Posterior cingulate gyrus (tissue), 11 donors: ENCODE measurements at regions not wholly inside any gene's neighbourhood (a gene's known extent, or its start where the extent isn't known, plus 50 kb on each side); places are given as distances from the start of the nearest gene placed in this dataset.
A peak's percentile ranks its signal among the peaks of the same experiment; 100 is the strongest.

Source experiments
- DNase-seq, 10 donors: peaks; one replicate each; pipeline versions ENCODE4 v3.0.0 to v3.0.0-alpha.2; 2020 to 2021; ENCODE audit warnings: mixed read lengths in 3 of 10
- intact Hi-C: fragments of 100-400 bp; cut with DNase I; formaldehyde crosslinking; loops from one replicate; pipeline ENCODE4 v1.15.1; 2023

DNA sequence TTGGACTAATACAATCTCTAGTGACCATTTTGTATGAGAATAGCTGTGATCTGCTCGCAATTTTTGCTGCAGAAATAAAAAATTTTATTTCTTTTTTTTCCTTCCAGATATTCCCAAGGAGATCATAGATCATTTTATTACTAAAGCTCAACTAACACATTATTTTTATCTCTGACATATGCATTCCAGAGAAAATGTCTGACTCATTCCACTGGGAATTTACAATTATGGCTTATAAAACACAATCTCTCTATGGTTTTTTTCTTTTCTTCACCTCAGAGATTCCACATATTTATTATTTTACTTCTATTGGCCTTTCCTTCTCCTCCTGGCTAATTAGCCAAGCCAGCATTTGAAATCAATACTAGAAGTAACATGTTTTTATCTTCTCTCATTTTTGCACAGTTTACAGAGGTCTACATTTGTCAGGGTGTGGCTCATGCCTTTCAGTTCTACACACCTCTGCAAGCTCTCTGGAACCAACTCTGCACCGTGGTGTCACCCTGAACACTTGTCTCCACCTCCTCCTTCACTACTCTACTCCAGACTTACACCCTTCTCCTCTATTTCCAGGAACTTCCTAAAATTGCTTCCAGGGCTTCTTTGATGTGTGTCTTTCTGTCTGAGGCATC, 59.8 kb upstream of the GPM6A start:
- intact Hi-C loops, result no loop called here
- DNase-seq, result no peak

DNA sequence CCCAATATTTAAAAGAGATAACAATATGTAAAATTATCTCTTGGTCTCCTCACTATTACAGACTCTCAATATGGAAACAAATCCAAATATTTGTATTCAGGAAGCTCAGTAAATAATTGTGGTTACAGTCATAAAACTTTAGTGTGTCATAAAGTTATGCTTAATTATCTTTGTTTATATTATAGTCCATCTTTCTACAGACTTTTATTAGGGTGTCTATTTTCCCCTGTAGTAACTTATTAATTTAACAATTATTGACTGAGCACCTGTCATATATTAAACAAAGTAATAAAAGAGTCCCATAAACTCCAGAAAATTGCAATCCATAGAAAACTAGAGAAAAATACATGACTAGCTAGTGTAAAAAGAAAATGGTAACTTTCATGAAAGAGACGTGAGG, 61.6 kb upstream of the GPM6A start:
- DNase-seq, result no peak
- intact Hi-C loops, result no loop called here

DNA sequence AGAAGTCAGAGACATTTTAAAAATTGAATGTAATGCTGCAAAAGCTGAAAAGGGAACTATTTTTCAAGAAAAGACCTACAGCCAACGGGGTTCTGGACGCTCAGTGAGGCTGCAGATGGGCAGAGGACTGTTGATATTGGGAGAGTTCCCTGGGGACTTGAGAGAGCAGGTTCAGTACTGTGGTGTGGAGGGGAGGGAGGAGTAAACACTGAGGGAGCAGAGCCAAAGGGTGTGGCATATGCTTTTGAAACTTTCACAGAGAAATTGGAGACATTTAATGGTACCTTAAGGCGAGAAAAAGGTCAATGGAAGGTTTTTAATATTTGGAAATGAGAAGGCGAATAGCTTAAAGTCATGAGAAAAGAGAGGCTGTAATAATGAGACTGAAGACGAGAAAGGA, 62.2 kb upstream of the GPM6A start:
- no peak for DNase-seq
- intact Hi-C loops, result no loop called here

DNA sequence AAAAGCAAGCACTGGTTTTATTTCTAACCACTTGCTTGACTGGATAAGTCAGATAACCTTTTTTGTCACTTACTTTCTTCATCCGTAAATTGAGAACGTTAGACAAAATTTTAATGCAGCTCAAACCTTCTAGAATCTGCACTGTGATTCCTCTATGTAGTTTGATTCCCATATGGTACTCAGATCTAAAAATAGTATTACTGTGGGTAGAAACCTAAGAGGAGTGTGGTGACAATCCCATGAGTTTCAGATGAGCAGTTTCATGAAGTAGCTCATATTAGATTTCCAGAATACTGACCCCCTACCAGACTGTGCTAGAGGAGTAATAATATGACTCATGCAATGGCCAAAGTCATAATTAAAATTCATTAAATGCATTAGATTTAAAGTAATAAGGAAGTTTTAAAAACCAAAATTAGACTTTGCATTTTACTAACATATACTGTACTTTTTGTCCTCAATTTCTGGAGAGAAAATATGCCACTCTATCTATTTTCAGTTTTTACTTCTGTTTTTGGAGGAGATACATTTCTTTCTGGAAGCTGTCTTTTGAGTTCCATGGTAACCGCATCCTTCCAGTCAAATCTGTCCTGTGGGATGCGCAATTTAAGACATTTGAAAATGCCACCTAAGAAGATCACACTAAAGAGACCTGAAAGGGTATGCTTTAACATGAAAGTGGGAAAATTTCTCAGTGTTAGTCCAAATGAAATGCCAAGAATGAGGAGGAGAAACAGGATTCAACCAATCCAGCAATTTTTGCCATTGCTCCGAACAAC, 64.1 kb upstream of the GPM6A start:
- intact Hi-C loops, result no loop called here
- no peak for DNase-seq

DNA sequence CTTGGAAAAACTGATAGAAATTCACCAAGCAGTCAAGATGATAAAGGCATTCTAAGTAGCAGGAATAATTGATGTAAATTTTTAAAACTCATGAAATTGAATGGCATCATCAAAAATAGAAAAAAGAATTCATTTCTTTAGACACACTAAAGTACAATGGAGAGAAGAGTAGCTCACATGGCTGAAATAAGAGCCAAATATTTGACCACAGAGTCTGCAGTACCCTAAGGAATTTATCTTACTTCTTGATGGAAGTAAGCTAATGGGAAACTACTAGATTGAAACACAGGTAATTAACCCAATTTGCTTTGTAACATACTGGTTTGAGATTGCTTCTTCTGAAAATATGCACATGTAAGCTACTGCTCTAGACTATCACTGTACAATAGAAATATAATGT, 70.8 kb upstream of the GPM6A start:
- no peak for DNase-seq
- intact Hi-C loops, result no loop called here

DNA sequence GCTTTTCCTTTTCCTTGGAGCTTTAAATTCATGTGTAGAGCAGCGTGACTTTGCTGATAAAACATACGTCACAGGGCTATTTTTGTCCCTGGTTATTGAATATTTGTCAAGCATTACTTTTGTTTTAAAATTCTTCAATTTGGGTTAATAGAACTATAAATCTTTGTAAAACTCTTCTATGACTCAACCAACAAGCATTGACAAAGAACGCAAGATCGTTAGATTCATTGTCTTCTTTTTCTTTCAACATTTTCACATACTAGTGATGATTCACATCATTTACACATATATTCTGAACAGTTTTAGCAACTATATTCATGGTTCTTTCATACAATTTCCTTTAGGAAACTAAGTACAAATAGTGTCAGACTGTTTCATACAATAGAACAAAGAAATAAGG, 72.0 kb upstream of the GPM6A start:
- DNase-seq, result no peak
- intact Hi-C loops, result no loop called here

DNA sequence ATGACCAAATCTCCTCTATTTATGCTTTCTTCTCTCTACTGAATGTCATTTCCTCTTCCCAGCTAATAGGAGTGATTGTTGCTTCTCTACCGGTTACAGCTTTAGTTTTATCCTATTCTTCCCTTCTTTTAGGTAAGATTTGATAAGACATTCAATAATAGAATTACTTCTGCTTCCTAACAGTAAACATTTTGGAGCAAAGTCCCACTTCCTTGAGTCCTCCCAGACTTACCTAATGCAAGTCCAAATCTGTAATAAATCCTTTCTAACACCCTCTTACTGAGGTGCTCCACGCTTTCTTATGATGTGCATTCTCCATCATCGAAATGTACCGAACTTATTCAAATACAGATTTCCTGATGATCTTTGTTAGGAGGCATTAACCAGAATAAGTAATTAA, 79.2 kb upstream of the GPM6A start:
- intact Hi-C loops, result no loop called here
- DNase-seq, result no peak

DNA sequence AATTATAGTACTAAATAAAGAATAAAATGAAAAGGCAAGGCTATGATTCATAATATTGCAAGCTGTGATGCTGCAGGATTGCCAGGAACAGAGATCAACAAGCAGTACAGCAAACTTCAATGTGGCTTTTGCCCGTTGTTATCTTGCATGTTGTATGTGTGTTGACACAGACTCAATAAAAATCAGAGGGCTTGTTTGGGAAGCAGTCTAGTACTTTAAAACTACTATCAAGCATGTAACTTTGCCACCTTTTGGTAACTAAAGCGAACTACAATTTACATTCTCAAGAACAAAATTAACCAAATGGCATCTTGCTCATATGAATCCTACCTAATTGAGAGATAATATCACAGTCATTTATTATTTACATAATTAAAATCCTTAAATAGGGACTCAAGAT, 79.8 kb upstream of the GPM6A start:
- DNase-seq, result no peak
- intact Hi-C loops, result loop anchor here (2.0 kb wide), 1 partner anchor 331 kb away; no protein-coding TSS in a partner anchor

DNA sequence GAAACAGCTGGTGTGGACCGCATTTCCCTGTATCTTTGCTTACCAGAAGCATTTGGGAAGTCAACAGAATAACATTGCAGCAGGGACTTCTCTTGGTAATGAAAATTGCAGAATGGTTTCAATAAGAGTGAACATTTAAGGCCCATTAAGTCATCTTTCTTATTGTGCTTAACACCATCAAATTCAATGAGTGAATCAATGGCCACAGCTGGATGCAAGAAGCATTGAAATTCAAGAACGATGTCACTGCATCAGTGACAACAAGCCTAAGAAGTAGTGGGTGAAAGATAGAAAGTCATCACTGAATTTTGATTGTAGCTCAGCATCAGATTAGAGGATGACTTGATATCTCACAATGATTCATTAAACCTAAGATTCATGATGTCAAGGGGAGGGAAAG, 93.9 kb upstream of the GPM6A start:
- DNase-seq, result no peak
- intact Hi-C loops, result no loop called here

DNA sequence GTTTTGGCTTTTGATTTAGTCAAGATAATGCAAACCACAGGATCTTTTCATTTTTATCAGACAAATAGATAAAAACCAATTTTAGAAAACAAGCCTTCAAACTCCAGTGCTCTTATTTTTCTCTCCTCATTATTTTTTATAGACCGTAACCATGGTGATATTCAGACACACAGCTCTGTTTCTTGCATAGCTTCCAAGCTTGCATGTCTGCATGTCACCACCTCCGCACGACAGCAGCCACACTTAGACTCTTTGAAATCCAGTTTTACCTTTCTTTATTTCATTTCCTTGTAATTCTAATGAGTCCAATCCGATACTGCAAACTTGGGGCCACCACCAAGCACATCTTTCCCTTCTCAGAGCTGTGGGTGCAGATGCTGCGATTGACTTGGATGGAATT, 94.3 kb upstream of the GPM6A start:
- intact Hi-C loops, result no loop called here
- peak in 4 of 10 donors; percentile 31 to 85 (median 56) for DNase-seq

DNA sequence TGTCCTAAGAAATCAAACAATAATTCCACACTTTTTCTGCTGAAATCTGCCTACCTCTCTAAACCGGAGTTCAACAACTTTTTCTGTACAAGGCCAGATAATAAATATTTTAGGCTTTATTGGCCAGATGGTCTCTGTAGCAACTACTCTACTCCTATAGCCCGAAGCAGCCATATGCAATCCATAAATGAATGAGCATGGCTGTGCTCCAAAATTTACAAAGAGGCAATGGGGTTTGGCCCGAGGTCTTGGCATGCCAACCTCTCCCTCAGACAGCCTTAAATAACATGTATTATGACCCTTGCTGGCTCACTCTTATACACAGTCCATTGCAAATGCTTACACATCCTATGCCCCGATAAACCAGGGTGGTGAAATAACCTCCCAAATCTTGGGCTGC, 98.6 kb upstream of the GPM6A start:
- DNase-seq, result no peak
- intact Hi-C loops, result no loop called here

DNA sequence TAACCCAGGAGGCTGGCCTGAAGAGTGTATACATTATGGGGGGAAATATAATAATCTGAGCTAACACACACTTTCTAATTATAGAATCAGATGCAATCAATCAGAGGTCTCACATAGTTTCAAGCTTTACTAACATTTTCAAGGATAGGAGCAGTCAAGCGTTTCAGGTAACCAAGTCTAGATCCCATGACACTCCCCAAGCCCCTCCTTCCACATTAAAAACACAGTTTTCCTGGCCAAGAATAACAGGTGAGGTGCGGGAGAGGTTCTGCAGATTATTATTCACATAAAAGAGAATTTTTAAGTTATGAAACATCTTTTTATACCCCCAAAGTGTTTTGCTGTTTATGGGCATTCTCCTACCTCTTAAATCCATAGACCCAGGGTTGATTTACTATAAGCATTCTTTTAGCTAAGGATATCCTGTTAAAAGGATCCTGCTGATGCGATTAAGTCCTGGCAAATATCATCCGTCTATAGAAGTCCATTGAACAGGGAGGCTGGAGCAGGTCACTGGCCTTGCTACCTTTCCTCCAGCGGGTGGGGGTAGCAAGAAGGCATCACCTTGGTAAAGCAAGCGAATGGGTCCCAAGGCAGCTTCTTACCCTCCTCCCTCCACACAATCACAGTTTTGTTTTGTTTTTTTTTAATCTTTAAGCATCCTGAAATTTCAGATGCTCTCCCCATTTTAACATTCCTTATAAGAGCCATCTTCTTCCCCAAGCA, 104.7 kb upstream of the GPM6A start:
- intact Hi-C loops, result no loop called here
- DNase-seq, result no peak

DNA sequence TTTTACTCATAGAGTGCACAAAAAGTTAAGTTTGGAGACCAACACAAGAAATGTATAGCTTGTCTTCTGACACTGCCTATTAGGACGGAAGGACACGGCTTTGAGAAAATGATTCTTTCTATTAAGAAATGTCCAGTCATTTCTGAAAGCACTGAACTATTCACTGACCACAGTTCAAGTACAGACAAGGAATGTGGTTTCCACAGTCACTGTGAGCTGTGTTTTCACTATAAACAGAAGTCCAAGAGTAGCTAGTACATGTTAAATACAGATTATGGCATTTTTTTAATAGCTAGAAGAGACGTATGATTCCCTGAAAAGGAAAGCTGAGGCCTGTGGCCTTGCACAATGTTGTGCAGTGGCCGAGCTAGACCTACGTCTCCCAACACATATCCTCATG, 115.1 kb upstream of the GPM6A start:
- DNase-seq, result no peak

DNA sequence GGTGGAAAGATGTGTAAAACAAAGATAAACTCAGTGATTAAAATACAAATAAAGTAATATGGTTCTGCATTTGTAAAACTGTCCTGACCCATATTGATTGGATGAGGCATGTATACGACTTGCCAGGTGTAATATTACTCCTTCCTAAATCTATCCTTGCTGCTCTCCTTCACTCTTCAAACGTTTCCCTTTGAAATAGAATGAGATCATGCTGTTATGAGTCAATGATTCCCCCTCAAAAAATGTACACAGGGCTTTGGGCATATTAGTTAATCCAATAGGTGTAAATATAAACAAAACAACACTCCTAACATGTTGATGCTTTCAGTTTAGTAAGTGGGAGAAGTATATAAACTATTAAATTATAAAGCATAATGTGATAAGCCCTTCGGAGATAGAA, 117.4 kb upstream of the GPM6A start:
- intact Hi-C loops, result no loop called here
- DNase-seq, result no peak

More for the DNA sequence above, 115.1 kb upstream of the GPM6A start:
- intact Hi-C loops, result no loop called here

DNA sequence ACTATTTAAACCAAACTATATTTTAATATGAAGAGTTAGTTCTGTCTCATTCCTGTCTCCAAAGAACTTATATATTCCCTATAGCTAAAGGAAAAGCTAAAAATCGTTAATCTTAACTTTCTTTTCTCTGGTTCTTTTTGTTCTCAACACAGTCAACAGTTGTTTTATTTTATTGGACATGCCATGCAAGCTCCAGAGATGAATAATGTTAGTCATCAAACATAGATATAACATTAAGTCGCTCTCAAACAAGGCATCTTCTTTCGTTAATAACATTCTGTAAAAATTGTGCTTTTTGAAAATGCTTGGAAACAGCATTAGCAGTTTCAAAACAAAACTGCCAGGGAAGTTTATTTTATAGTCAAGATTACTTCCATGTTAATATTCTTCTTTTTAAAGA, 117.9 kb upstream of the GPM6A start:
- intact Hi-C loops, result no loop called here
- no peak for DNase-seq

DNA sequence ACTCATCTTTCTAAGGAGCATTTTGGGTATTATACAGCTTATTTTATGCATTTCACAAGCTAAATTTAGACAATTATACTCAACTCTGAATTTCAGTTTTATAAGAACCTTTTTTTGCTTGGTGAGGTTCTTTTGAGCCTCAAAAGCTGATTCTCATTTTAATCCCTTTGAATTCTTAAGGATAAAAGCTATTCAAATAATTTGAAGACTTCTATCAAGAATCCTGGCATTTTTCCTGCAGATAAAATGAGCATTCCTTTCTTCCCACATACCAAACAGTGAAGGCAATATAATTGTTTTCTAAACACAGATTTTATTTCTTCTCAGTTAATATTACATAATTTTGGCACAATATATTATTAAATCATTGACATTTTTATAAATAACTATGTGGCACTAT, 118.4 kb upstream of the GPM6A start:
- no peak for DNase-seq
- intact Hi-C loops, result no loop called here

DNA sequence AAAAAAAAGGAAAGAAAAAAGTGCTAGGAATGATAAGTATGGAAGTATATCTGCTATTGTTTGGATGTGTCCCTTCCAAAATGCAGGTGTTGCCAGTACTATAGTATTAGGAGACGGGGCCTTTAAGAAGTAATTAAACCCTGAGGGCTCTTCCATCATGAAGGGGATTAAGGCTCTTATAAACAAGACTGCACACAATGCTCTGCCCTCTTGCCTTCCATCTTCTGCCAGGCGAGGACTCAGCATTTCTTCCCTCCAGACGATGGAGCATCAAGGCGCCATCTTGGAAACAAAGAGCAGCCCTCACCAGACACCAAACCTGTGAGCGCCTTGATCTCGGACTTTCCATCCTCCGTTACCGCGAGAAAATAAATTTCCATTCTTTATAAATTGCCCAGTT, 120.1 kb upstream of the GPM6A start:
- intact Hi-C loops, result no loop called here
- DNase-seq, result no peak

DNA sequence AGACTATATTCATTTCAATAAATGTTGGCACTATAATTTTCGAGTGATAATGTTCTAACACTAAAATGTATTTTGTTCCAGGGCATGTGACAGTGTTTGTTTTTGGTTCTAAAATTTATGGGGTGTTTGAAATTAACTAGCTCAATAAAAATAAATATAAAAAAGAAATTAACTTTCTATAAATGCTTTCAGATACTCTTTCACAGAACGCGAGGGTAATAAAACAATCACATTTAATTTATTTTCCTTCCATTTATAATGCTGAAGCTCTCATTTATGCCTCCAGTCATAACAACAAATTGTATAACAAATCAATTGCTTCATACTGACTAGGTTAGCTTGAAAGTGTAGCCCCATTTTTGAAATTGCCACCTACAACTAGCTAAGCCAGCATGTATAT, 122.4 kb upstream of the GPM6A start:
- intact Hi-C loops, result no loop called here
- no peak for DNase-seq

DNA sequence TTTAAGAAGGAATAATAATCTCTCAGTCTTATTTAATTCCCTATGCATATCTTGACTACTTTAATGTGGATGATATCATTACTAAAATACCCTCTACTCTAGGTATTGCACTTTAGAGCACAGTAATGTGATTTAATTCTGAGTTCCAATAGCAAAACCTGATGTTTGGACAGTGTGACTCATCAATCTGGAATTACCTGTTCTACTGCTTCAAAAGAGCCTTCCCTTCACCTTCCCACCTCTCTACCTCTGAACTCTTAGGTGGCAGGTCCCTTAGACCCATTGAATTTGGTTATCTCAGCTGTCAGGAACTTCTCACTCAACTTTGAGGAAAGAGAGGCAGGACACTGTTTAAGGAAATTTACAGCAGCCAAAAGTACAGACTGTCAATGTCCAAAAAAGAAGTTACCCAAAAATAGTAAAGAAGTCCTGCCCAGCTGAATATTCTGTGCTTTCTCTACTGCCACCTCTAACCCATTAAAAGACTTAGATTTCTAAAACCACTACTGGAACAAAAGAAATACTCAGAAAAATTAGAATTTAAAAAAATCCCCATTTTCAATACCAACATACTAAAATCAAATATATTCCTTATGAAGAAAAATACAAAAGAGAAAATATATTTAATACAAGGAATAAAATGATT, 123.1 kb upstream of the GPM6A start:
- DNase-seq, result no peak
- intact Hi-C loops, result no loop called here

DNA sequence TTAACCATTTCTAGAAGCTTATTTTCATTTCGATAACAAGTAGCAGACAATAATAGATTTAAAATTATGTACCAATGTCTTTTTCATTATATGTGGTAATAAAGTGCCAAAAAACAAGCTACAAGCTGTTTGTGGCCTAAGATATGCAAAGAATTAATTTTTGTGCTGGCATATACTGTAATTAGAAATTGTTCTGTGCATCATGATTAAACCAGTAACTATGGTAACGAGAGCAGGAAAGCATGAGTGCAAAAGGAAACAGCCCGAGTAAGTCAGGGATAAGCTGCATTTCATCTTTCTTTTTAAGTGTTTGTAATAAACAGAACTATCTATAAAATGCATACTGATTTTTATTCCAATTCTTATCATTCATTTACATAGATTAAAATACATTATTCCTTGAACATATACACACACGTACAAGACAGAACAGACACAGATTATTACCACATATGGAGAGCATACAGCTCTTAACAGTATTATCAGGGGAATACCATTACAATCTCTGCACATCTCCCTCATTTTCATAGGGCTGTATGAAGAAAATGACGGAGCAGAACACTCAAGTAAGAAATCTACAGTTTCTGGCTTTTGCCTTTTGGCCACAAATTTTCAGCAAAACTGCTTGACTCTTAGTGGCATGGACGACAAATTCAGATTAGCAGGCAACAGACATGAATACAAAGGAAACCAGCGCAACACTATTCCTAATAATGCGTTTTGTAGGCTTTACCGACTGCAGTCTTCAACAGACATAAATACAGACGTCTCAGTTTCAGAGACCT, 121.3 kb upstream of the WDR17 start:
- no peak for DNase-seq
- intact Hi-C loops, result no loop called here
